ENCODE measurements at regions not wholly inside any gene's neighbourhood (a gene's known extent, or its start where the extent isn't known, plus 50 kb on each side); places are given as distances from the start of the nearest gene placed in this dataset.

DNA sequence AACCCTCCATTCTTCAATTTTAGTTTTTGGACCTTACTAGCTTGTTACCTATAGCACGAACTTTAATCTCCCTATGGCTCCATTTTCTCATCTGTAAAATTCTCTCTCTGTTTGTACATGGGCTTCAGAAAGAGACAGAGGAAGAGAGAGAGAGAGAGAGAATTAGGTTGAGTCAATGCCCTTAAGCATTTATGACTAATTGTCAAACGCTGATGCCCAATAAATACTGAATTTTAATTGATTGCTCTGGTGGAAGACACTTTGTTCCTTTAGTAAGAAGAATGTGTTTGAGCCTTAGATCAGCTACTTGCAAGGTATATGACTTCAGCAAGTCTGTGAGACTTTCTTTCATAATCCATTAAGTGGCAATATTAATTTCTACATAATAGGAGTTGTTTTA, 743.1 kb upstream of the ADGRL4 start:
- no peak for DNase-seq
- no peaks in the 10 kb centered on the region for H3K27me3 Mint-ChIP-seq
- ChIA-PET POLR2A (no interaction called here), CTCF (no interaction called here)
- no peaks in the 10 kb centered on the region for H3K36me3 Mint-ChIP-seq (ENCODE audit: low read depth)
- no peak overlapping the region for H3K27ac Mint-ChIP-seq
- H3K4me1 Mint-ChIP-seq, result no peaks in the 10 kb centered on the region
- no peak overlapping the region for H3K4me3 Mint-ChIP-seq
- no peaks in the 10 kb centered on the region for H3K9me3 Mint-ChIP-seq

DNA sequence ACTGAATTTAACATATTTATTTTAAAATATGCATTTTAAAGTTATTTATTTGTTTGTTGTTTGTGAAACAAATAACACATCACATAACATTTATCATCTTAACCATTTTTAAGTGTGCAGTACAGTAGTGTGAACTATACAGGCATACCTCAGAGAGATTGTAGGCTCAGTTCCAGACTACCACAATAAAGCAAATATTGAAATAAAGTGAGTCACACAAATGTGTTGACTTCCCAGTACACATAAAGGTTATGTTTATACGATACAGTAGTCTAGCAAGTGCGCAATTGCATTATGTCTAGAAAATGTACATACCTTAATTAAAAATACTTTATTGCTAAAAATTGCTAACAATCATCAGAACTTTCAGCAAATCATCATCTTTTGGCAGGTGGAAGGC, 739.4 kb upstream of the ADGRL4 start:
- DNase-seq, result no peak
- no peak overlapping the region for H3K27ac Mint-ChIP-seq
- POLR2A ChIA-PET, result no interaction called here

GRCh38 chr1:79744746-79745145, 738.2 kb upstream of the ADGRL4 start:
- DNase-seq, result no peak
- Mint-ChIP-seq H3K4me3 (no peak overlapping the region), H3K36me3 (ENCODE audit: low read depth) (no peaks in the 10 kb centered on the region), H3K9me3 (no peaks in the 10 kb centered on the region), H3K27me3 (no peaks in the 10 kb centered on the region), H3K4me1 (no peaks in the 10 kb centered on the region), H3K27ac (no peak overlapping the region)
- ChIA-PET CTCF (no interaction called here), POLR2A (no interaction called here)

More for the DNA sequence above, 739.4 kb upstream of the ADGRL4 start:
- no peaks in the 10 kb centered on the region for H3K27me3 Mint-ChIP-seq
- CTCF ChIA-PET, result no interaction called here
- H3K4me1 Mint-ChIP-seq, result no peaks in the 10 kb centered on the region
- H3K36me3 Mint-ChIP-seq (ENCODE audit: low read depth), result no peaks in the 10 kb centered on the region
- no peaks in the 10 kb centered on the region for H3K9me3 Mint-ChIP-seq
- no peak overlapping the region for H3K4me3 Mint-ChIP-seq

DNA sequence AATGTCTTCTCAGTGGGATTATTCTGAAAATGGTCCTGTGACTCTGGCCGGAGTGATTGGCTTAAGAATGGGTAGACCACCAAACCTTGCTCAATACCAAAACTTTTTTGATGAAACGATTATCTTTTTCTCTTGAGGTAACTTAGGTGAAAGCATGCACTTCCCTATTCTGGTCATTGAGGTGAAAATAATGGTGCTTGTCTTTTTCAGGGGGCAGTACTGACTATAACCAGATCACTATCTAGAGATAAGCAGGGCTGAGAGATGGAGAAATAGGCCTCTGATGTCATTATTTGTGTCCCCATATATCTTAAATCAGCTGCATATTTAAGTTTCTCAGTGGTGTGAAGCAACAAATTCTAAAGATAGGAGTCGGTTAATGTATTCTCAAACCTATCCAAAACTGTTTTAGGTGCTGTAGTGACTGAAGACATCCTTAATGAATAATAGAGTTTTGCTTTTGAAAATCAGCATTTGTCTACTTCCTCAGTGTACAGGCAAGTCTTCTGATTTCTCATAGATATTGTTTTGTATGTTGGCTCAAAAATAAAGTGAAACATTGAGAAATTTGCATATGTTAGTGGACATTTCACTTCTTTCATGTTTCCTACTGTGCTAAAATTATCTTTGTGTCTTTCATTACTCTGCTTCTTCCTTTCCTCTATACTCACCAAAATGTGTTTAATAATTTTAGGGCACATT, 735.3 kb upstream of the ADGRL4 start:
- CTCF ChIA-PET, result no interaction called here
- POLR2A ChIA-PET, result no interaction called here
- no peaks in the 10 kb centered on the region for H3K4me1 Mint-ChIP-seq
- H3K9me3 Mint-ChIP-seq, result peaks cover 3% of the 10 kb centered on the region
- no peaks in the 10 kb centered on the region for H3K27me3 Mint-ChIP-seq
- no peak overlapping the region for H3K27ac Mint-ChIP-seq
- no peak for DNase-seq
- H3K36me3 Mint-ChIP-seq (ENCODE audit: low read depth), result no peaks in the 10 kb centered on the region
- H3K4me3 Mint-ChIP-seq, result no peak overlapping the region

- ChIA-PET POLR2A (no interaction called here), CTCF (no interaction called here)
- Mint-ChIP-seq H3K9me3 (peaks cover 6% of the 10 kb centered on the region), H3K27me3 (no peaks in the 10 kb centered on the region), H3K4me3 (no peak overlapping the region), H3K4me1 (no peaks in the 10 kb centered on the region), H3K36me3 (ENCODE audit: low read depth) (no peaks in the 10 kb centered on the region), H3K27ac (no peak overlapping the region)
- DNase-seq, result no peak
These were observed 731.6 kb upstream of the ADGRL4 start for GRCh38 chr1:79738101-79738500.

DNA sequence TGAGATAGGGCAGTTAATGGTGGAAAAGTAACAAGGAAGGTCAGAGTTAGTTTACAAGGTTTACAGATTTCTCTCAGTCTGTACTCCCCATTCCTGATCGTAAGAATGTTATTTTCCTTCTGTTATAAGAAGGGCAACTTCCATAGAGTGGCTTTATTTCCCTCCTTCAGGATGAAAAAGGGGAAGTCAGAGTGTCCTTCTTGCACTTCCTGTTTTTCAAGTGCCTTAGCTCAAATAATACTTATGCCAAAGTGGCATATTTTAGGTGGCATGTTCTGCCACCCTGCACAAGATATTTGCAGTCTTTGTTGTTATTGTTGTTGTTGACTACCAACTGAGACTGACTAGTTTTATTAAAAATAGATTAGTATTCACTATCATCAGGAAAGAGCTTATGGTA, 730.7 kb upstream of the ADGRL4 start:
- CTCF ChIA-PET, result no interaction called here

GRCh38 chr1:79732950-79733349, 726.4 kb upstream of the ADGRL4 start:
- DNase-seq, result no peak
- Mint-ChIP-seq H3K36me3 (ENCODE audit: low read depth) (no peaks in the 10 kb centered on the region), H3K9me3 (peaks cover 11% of the 10 kb centered on the region), H3K27ac (no peak overlapping the region), H3K27me3 (no peaks in the 10 kb centered on the region), H3K4me3 (no peak overlapping the region), H3K4me1 (no peaks in the 10 kb centered on the region)
- CTCF ChIA-PET, result no interaction called here
- POLR2A ChIA-PET, result no interaction called here

More for the DNA sequence above, 730.7 kb upstream of the ADGRL4 start:
- Mint-ChIP-seq H3K4me1 (no peaks in the 10 kb centered on the region), H3K36me3 (ENCODE audit: low read depth) (no peaks in the 10 kb centered on the region), H3K4me3 (no peak overlapping the region), H3K27me3 (no peaks in the 10 kb centered on the region), H3K27ac (no peak overlapping the region), H3K9me3 (peaks cover 6% of the 10 kb centered on the region)
- POLR2A ChIA-PET, result no interaction called here
- no peak for DNase-seq

GRCh38 chr1:79726911-79727310, 720.4 kb upstream of the ADGRL4 start:
- DNase-seq, result no peak
- peaks cover 7% of the 10 kb centered on the region for H3K9me3 Mint-ChIP-seq
- no peaks in the 10 kb centered on the region for H3K36me3 Mint-ChIP-seq (ENCODE audit: low read depth)
- no peaks in the 10 kb centered on the region for H3K27me3 Mint-ChIP-seq
- no peak overlapping the region for H3K27ac Mint-ChIP-seq
- CTCF ChIA-PET, result no interaction called here
- H3K4me3 Mint-ChIP-seq, result no peak overlapping the region
- no peaks in the 10 kb centered on the region for H3K4me1 Mint-ChIP-seq
- POLR2A ChIA-PET, result no interaction called here

GRCh38 chr1:79726321-79726720, 719.8 kb upstream of the ADGRL4 start:
- no peak overlapping the region for H3K4me3 Mint-ChIP-seq
- no peaks in the 10 kb centered on the region for H3K4me1 Mint-ChIP-seq
- no peaks in the 10 kb centered on the region for H3K36me3 Mint-ChIP-seq (ENCODE audit: low read depth)
- H3K9me3 Mint-ChIP-seq, result peaks cover 7% of the 10 kb centered on the region
- ChIA-PET POLR2A (no interaction called here), CTCF (no interaction called here)
- H3K27ac Mint-ChIP-seq, result no peak overlapping the region
- no peak for DNase-seq
- no peaks in the 10 kb centered on the region for H3K27me3 Mint-ChIP-seq

- ChIA-PET POLR2A (no interaction called here), CTCF (no interaction called here)
- DNase-seq, result no peak
- H3K4me3 Mint-ChIP-seq, result no peak overlapping the region
- H3K36me3 Mint-ChIP-seq (ENCODE audit: low read depth), result no peaks in the 10 kb centered on the region
- no peak overlapping the region for H3K27ac Mint-ChIP-seq
- H3K4me1 Mint-ChIP-seq, result no peaks in the 10 kb centered on the region
- no peaks in the 10 kb centered on the region for H3K27me3 Mint-ChIP-seq
- peaks cover 10% of the 10 kb centered on the region for H3K9me3 Mint-ChIP-seq
These were observed 709.9 kb upstream of the ADGRL4 start for GRCh38 chr1:79716447-79716846.

DNA sequence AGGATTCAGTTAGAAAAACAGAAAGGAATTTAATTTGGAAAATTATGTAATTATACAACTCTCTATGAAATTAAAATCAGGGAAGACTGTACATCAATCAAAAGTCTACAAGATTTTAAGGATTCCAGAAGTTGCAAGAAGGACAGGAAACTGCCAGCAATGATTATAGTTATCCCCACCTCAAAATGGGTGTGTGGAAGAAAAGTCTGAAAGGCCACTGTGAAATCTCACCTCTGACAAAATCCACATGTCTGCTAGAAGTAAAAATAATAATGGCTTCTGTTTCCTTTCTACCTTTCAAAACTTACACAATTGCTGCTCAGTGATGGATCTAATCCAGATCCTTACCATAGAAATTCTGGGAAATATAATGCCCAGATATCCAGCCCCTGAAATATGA, 708.1 kb upstream of the ADGRL4 start:
- no peaks in the 10 kb centered on the region for H3K36me3 Mint-ChIP-seq (ENCODE audit: low read depth)
- H3K9me3 Mint-ChIP-seq, result peaks cover 15% of the 10 kb centered on the region
- H3K27me3 Mint-ChIP-seq, result no peaks in the 10 kb centered on the region
- no peak for DNase-seq
- H3K27ac Mint-ChIP-seq, result no peak overlapping the region
- CTCF ChIA-PET, result no interaction called here
- POLR2A ChIA-PET, result no interaction called here
- H3K4me3 Mint-ChIP-seq, result no peak overlapping the region
- H3K4me1 Mint-ChIP-seq, result no peaks in the 10 kb centered on the region

- H3K36me3 Mint-ChIP-seq (ENCODE audit: low read depth), result no peaks in the 10 kb centered on the region
These were observed 704.5 kb upstream of the ADGRL4 start for GRCh38 chr1:79711001-79711431.

DNA sequence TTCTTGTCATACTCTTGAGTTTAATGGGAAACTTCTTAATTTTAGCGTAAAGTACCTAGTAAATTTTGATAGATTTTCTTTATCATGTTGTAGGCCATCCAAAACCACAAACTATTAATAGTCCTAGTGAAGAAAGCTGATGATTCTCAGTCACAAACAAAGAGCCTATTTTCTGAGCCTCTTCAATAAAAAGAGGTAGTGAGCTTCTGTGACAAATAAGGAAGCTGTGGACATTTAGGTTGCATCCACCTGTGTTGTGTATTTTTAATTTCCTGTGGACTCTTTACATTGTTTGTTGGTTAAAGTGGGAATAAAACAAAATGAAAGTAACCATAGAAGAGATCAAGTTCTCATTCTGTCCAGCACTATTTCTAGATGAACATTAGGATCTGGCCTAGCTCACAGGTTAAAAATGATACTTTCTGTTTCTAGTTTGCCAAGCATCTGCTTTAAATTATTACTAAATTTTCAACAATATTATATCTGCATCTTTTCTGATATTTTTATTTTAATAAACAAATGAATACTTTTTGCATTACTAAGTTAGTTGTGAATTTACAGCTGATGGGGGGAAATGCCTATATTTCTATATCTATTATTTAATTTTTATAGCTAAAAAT, 702.2 kb upstream of the ADGRL4 start:
- no peak overlapping the region for H3K4me3 Mint-ChIP-seq
- no peaks in the 10 kb centered on the region for H3K27me3 Mint-ChIP-seq
- ChIA-PET POLR2A (no interaction called here), CTCF (no interaction called here)
- H3K4me1 Mint-ChIP-seq, result no peaks in the 10 kb centered on the region
- DNase-seq, result no peak
- H3K36me3 Mint-ChIP-seq (ENCODE audit: low read depth), result no peaks in the 10 kb centered on the region
- H3K27ac Mint-ChIP-seq, result no peak overlapping the region
- H3K9me3 Mint-ChIP-seq, result peaks cover 9% of the 10 kb centered on the region

More at GRCh38 chr1:79711001-79711431, 704.5 kb upstream of the ADGRL4 start:
- H3K9me3 Mint-ChIP-seq, result peaks cover 9% of the 10 kb centered on the region
- ChIA-PET CTCF (no interaction called here), POLR2A (no interaction called here)
- no peak overlapping the region for H3K27ac Mint-ChIP-seq
- no peak overlapping the region for H3K4me3 Mint-ChIP-seq
- no peaks in the 10 kb centered on the region for H3K27me3 Mint-ChIP-seq
- no peak for DNase-seq
- no peaks in the 10 kb centered on the region for H3K4me1 Mint-ChIP-seq

DNA sequence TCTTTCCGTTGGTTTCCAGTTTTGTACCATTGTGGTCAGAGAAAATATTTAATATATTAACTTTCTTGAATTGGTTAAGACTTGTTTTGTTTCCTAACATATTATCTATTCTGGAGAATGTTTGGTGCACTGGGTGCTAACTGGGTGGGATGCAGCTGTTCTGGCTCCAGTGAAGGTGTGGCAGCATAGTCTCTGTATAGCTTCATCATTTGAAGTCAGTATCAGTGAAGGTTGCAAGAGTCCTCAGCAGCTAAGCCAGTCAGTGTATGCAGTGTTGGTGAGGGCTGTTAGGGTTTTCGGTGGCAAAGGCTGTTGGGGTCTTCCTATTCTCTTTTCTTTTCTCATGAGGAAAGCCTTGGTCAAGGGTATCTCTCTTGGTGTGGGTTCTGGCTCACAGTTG, 698.7 kb upstream of the ADGRL4 start:
- DNase-seq, result no peak
- peaks cover 12% of the 10 kb centered on the region for H3K9me3 Mint-ChIP-seq
- no peaks in the 10 kb centered on the region for H3K36me3 Mint-ChIP-seq (ENCODE audit: low read depth)
- no peaks in the 10 kb centered on the region for H3K27me3 Mint-ChIP-seq
- H3K4me3 Mint-ChIP-seq, result no peak overlapping the region
- ChIA-PET POLR2A (no interaction called here), CTCF (no interaction called here)
- no peak overlapping the region for H3K27ac Mint-ChIP-seq
- H3K4me1 Mint-ChIP-seq, result no peaks in the 10 kb centered on the region
